ENCODE measurements at regions not wholly inside any gene's neighbourhood (a gene's known extent, or its start where the extent isn't known, plus 50 kb on each side); places are given as distances from the start of the nearest gene placed in this dataset.

- TF ChIP-seq POLR2A (IDR thresholded peaks at IDR 0.05) (no peak), CTCF (IDR thresholded peaks at IDR 0.05) (no peak)
Measured at GRCh38 chr20:55615818-55616217, 389.5 kb downstream of the CBLN4 start.
